HL-60/S4 treated with retinoic acid at 250 ng/mL for 4 days and 3 days (cell line): ENCODE measurements at regions not wholly inside any gene's neighbourhood (a gene's known extent, or its start where the extent isn't known, plus 50 kb on each side); places are given as distances from the start of the nearest gene placed in this dataset.

Experiments used
- in situ Hi-C: fragments of 300-500 bp; cut with MboI; formaldehyde crosslinking; loops from 2 replicates; pipeline ENCODE4 v1.7.0; 2022; ENCODE audit warnings: low sequenced_read_pairs

DNA sequence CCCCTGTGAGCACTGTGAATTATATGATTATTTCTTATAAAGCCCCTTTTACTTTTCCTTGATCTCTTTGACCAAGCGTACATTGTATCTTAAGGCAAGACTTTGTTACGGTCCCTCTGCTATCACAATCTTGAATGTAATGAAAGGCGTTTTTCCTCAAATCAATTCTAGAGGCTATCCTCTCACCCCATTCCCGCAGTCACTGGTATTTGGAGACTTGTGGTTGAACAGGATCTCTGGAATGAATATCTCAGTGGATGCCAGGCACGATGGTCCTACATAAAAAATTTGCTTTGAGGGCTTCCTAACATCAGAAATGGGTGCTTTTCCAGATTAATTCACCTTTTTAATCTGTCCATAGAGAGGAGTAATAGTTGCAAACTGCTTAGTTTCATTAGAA is 151.4 kb upstream of the PAPPA start:
- in situ Hi-C loops = no loop called here

DNA sequence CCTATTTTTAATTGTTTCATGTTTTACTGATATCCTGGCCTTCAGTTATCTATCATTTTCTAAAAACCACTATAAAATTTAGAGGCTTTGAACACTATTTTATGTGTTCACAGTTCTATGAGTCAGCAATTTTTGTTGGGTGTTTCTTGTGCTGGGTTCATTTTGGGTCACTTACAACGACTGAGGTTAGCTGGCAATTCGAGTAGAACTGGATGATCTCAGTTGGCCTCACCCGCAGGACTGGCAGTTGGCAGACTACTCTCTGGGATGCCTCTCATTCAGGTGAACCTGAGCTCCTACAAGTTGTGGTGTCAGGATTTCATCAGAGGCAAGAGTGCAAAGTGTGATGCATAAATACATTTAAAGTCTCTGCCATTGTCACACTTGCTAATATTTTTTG is 151.0 kb upstream of the PAPPA start:
- in situ Hi-C loops = no loop called here

DNA sequence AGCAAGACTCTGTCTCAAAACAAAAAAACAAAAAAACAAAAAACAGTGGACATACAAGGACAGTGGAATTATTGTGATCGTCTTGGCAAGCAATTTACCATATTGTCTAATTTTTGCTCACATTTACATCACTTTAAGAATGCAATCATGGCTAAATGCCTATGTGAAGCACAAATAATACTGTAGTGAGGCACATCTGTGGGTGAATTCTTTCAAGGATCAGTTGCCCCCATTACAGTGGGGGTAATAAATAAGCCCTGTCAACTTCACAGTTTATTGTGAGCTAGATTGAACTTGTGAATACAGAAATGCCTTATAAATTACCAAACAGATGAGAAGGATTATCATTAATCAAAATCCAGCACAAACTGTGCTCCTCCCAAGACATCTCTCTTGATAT is 150.2 kb upstream of the PAPPA start:
- in situ Hi-C loops = no loop called here

DNA sequence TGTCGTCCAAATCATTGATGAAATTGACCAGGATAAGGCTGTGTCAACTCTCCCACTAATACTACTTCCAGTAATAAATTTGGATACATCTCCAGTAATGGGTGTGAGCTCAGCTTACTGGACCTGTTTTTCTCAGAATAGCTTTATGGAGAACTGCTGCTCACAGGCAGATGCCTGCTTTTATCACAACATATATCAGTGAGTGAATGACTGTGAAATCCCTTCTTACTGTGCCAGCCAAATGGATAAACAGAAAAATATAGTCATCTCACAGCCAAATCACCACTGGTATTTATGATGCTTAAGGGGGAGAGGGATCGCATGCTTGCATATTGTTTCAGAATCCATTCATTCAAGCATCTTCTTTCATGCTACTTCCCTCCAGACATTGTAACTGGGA is 148.4 kb upstream of the PAPPA start:
- in situ Hi-C loops = no loop called here

DNA sequence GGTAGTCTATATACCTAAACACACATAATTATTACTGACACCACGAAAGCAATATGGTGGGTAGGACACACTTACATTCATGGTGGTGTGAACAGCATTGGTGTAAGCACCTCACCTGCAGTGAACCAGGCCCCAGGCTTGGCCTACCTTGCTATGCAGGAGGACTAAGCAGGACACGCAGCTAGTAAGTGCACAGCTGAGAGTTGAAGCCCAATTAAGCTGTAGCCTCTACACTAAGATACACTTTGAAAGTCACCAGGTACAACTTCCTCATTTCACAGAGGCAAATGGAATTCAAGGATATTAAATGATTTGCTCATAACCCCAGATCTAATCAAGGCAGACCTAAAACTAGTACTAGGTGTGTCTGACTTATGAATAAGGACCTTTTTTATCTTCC is 145.8 kb upstream of the PAPPA start:
- in situ Hi-C loops = no loop called here

DNA sequence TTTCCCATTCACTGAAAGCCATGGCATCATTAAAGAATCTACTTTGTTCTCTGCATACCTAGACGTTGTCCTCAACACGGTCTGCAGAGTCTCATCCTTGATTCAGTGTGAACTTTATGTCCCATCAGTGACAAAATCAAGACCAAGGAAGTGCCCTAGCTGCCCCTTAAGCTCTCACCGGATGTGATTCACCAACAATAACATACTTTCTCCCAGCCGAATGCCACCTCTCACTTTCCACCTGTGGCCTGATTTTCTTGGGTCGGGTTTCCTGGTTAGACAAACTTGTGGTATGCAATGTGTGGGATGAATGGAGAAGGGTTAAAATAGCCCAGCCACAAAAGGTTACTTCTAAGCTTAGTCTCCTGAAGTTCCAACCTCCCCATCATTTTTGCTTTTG is 145.3 kb upstream of the PAPPA start:
- in situ Hi-C loops = no loop called here

DNA sequence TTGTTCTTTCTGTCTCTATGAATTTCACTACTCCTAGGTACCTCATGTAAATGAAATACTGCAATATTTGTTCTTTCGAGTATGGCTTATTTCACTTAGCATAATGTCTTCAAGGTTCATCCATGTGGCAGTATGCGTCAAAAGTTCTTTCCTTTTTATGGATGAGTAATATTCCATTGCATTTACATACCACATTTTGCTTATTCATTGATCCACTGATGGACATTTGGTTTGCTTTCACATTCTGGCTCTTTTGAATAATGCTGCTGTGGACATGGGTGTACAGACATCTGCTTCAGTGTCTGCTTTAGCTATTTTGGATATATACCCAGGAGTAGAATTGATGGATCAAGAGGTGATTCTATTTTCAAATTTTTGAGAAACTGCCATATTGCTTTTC is 144.2 kb upstream of the PAPPA start:
- in situ Hi-C loops = no loop called here

DNA sequence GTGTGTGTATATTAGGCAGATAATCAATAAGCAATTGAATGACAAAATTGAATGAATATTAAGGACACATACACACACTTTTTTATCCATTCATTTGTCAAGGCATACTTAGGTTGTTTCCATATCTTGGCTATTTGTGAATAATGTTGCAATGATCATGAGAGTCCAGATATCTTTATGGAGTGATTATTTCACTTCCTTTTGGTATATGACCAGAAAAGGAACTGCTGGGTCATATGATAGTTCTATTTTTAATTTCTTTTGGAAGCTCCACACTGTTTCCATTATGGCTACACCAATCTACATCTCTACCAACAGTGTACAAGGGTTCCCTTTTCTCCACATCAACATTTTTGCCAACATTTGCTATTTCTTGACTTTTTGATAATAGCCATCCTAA is 137.7 kb upstream of the PAPPA start:
- in situ Hi-C loops = no loop called here

DNA sequence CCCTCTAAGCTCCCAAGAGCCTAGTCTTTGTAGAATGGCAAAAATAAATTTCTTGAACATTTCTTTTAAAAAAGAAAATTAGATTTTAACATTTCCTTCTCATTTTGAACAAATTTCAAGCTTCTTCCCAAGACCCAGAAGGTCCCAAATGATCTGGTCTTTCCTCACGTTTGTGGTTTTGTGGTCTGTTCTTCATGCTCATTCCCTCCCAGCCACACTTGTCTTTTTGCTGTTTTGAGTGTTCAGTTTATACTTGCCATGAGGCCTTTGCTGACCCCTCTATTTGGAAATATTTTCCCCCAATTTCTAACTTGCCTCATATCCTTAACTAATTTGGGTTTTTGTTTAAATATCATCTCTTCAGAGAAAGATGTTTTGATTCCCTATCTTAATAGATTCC is 133.4 kb upstream of the PAPPA start:
- in situ Hi-C loops = no loop called here

DNA sequence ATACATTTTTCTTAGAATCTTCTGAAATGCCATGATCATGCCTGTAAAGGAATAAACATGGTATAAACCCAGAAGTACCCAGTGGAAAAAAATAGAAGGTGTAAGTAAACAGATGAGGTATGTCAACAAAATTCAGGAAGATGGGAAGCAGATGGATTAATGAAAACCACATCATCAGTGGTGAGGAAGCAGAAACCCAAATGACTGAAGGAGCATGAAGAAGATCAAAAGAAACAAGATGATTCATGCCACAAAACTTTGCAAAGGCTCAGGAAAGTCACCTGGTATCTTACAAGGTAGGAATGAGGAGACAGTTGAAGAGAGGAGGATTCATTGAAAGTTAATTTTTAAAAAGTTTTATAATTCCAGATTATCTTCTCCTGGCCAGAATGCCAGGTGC is 132.8 kb upstream of the PAPPA start:
- in situ Hi-C loops = no loop called here

DNA sequence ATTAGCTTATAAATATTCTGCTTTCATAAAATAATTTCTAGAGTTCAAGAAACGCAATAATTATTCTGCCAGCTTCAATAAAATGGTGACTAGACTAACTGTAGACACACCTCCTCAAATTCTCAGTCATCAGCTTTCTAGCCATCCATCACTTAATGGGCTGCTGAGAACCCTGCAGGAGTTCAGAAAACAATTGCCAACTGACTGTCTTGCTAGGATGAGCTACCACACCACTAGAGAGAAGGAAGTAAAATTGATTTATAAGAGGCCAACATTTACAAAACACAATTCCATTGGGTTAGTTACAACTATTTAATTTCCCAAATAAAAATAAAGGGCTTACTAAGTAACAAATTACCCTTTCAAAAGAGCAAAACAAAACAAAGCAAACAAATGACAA is 126.5 kb upstream of the PAPPA start:
- in situ Hi-C loops = no loop called here

DNA sequence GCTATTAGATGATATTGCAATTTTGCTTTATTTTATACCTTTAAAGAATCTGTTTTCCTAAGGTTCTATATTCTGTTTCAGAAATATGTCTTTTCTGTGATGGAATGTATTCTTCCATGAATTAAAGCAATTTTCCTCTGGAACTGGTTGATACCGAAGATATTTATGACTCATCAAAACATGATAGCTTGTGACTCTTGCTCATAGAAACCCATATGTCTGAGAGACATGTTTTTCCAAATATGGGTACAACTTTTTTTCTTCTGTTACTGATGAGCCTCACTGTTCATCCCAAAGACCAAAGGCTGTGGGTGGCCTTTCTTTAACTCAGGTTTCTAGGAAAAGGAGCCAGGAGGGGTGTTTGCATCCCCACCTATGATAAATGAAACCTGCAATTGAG is 126.1 kb upstream of the PAPPA start:
- in situ Hi-C loops = no loop called here

DNA sequence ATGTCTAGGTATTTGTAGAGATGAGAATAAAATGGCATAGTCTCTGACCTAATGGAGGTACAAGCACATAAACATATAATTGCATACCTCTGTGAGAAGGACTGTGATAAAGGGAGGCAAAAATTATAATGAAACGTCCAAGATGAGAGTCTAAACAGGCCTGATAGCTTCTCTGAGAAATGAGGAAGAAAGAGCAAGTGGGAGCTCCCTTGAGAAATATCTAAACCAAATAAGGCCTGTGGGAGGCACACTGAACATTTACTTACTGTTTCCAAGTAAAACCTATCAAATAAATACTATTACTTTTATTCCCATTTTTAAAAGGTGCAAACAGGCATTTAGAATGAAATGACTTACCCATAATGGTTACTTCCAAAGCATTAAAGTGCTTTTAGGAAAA is 125.6 kb upstream of the PAPPA start:
- in situ Hi-C loops = no loop called here

DNA sequence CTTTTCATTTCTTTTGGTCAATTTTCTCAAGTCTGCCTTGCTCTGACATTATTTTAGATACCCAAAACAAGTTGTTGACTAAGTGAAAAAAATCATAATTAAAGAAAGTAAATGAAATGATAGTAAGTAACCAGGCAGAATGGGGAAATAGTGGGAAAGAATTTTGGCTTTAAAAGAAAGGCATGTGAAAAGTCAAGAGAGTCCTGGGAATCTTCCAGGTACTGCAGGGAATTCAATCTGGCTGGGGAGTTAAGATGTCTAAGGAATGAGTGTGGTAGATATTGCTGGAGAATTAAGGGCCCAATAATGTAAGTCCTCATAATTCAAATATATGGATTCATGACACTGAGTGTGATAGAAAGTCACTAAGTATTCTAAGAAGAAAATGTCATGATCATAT is 123.1 kb upstream of the PAPPA start:
- in situ Hi-C loops = no loop called here

DNA sequence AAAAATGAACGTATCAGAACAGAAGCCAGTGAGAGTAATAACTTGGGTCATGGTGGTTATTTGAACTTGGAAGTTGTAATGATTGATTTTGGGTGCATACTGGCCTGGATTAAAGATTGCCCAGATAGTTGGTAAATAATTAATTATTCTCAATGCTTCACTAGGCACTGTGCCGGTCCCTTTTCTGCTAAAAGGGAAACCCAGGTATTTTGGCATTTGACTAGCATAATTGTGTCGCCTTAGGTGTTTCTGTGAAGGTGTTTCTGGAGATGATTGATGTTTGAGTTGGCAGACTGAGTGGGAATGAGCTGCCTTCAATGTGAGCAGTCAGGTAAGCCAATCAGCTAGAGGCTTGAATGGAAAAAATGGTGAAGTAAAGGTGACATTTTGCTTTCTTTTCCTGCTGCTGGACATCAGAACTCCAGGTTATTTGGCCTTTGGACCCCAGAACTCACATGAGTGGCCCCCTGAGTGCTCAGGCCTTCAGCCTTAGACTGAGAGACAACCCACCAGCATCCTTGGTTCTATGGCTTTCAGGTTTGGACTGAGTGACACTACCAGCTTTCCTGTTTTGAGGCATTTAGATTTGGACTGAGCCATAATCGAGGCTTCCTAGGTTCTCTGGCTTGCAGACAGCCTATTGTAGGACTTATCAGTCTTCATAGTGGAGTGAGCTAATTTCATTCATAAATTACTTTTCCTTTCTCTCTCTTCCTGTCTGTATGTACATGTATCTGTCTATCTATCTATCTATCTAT is 120.7 kb upstream of the PAPPA start:
- in situ Hi-C loops = no loop called here

DNA sequence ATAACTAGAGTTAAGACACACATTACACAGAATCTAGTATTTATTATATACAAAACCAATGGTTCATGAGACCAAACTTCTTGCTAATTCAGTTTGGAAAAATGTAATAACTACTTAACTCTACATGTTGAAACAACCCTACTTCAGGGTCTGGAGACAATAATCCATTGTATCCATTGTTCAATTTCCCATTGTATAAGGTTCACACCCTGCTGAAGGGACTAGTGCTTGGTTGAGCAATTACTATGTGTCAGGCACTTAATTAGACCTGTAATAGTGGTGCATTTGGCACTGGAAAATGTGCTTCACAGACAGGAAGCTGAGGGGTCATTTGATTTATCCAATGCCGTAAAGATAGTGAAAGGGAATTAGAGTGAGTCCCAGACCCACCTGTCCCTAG is 114.3 kb upstream of the PAPPA start:
- in situ Hi-C loops = no loop called here

DNA sequence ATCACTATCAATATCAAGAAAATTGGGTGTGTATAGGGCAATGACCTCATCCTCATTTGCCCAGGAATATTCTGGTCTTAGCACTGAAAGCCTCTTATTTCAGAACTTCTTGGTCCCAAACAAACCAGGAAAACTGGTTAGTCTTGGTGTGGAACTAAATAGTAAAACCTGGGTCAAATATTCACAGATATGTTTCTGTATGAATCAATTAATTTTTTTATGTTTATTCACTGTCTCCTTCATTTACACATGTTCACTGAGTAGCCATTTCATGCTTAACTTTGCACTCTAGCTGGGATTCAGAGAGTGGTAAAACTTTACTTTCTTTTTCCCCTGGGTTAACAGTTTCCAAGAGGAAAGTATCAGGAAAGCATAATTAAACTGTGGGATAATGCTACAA is 113.7 kb upstream of the PAPPA start:
- in situ Hi-C loops = no loop called here

DNA sequence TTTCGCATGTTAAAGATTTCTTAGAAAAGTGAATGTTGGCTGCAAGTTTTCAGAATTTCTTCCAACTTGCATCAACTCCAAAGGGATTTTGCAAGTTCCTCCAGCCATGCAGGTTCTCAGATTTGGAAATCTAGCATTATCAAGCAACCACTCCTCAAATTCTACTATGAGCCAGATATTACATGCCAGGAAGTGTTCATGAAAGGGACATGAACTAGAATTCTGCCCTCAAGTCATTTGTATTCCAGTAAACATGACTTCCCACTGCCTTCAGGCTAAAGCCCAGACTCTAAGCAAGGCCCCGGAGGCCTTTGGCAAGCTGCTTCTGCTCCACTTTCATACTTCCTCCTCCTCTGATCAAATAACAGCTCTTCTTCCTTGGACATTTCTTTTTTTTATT is 111.3 kb upstream of the PAPPA start:
- in situ Hi-C loops = no loop called here

DNA sequence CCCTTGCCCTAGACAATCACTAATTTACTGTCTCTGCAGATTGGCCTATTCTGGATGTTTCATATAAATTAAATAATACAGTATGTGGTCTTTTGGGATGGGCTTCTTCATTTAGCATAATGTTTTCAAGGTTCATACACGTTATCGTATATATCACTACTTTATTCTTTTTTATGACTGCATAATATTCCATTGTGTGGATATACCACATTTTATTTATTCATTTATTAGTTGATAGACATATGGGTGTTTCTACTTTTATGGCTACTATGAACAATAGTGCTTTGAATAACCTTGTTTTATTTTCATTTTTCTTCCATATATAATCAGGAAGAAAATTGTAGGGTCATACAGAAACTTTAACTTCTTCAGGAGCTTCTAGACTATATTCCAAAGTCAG is 108.5 kb upstream of the PAPPA start:
- in situ Hi-C loops = no loop called here

DNA sequence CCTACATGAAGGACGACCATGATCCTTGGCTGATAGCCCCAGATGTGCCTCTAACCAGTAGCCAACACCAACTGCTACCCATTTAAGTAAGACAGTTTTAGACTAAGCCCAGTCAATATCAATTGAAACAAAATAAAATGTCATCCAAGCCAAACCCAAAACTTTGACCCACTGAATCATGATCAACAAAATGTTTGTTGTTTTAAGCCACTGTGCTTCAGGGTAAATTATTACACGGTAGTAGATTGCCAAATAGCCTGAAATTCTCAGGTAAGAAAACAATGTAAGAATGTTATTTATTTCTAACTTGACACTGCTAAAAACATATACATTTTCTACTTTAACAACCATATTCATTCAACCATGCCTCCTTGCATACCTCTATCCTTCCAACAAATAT is 105.5 kb upstream of the PAPPA start:
- in situ Hi-C loops = no loop called here

DNA sequence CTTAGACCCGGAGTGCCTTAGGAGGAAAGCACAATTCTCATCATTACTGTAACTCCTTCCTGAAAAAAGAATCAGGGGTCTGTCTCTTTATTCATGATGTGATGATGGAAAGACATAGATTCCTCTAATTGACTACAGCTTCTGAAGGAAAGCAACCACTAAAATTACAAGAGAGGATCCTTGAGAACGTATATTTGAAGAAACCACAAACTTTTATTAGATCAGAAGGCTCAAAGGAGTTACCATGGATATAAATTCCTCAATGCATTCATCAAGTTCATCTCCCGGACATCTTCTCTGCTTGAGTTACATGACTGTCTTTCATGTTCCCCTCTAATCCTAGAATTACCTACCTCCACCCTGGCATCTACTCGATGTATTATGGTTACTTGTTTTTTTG is 104.1 kb upstream of the PAPPA start:
- in situ Hi-C loops = no loop called here

DNA sequence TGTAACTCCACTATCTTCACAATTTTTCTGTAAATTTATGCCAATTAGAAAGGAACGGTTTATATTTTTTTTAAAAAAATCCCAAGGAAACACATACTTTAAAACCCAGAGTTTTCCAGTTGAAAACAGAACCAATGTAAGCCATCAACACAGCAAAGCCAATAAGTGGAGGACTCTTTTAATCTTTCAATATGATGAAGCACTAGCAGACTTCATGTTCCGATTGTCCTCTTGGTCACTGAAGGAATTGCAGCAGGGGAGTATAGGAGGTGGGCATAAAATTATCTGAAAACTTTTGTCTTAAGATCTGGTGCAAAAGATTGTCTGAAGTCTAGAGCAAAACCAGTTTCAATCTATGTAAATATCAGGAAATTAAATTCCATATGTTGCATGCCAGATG is 102.1 kb upstream of the PAPPA start:
- in situ Hi-C loops = no loop called here

DNA sequence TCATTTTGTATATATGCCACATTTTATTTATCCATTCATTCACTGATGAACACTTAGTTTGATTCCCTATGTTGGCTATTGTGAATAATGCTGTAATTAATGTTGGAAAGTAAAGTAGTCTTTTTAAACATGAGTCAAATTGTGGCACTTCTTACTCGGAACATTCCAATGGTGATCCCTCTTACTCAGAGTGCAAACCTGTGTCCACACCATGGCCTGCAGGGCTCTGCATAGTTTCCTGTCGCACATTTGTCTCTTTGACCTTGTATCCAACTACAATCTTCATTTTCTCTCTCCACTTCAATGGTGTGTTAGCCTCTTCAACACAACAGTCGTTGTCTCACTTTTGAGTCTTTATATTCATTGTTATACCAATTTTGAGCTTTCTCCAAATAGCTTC is 98.1 kb upstream of the PAPPA start:
- in situ Hi-C loops = no loop called here

DNA sequence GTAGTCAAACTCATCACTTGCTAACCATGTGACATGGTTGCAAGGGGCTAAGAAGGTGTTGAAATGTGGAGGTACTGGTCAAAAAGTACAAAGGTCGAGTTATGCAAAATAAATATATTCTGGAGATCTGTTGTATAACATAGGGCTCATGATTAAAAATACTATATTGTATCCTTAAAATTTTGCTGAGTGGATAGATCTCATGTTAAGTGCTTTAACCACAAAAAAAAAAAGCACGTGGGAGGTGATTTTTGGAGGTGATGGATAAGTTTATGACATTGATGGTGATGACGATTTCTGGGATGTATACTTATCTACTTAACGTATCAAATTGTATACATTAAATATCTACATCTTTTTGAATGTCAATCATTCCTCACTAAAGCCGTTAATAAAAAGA is 96.2 kb upstream of the PAPPA start:
- in situ Hi-C loops = no loop called here
